H1 (cell line): ENCODE measurements at regions not wholly inside any gene's neighbourhood (a gene's known extent, or its start where the extent isn't known, plus 50 kb on each side); places are given as distances from the start of the nearest gene placed in this dataset.

ENCODE experiments used
- TF ChIP-seq, protein P1 (sequence below): fragments of 300-600 bp; sonication (generic); IDR thresholded peaks from 2 replicates; pipeline ENCODE4 v1.7.1; 2012; ENCODE audit warnings: low read length, moderate library complexity, mild to moderate bottlenecking, inconsistent platforms; ENCODE audit not compliant: insufficient replicate concordance

DNA sequence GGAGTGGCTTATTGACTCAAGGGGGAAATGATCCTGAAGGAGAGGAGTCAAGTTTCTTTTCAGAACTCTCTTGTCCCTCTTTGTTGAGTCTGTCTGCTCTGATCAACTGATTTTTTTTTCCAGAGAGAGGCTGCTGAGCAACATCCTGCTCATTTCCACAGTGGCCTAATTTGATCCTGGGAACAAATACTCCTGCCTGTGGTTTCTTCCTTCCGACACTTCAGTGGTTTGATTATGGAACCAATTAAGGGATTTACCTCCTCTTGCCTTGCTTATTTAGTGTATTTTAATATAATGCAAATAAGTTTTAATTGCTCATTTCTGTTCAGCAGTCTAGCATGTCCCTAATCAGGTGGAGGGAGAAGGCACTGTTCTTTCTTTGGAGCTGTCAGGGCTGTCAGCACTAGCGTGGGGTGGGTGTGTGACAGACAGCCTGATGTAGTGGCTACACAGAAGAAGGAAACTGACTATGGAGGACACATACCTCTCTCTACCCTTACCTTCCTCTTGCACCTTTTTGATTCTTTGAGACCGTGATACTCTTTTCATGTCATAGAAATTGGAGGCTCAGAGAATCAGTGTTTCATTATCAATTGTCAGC is 344.9 kb upstream of the STXBP6 start (continued):
- TF ChIP-seq, protein P1, sequence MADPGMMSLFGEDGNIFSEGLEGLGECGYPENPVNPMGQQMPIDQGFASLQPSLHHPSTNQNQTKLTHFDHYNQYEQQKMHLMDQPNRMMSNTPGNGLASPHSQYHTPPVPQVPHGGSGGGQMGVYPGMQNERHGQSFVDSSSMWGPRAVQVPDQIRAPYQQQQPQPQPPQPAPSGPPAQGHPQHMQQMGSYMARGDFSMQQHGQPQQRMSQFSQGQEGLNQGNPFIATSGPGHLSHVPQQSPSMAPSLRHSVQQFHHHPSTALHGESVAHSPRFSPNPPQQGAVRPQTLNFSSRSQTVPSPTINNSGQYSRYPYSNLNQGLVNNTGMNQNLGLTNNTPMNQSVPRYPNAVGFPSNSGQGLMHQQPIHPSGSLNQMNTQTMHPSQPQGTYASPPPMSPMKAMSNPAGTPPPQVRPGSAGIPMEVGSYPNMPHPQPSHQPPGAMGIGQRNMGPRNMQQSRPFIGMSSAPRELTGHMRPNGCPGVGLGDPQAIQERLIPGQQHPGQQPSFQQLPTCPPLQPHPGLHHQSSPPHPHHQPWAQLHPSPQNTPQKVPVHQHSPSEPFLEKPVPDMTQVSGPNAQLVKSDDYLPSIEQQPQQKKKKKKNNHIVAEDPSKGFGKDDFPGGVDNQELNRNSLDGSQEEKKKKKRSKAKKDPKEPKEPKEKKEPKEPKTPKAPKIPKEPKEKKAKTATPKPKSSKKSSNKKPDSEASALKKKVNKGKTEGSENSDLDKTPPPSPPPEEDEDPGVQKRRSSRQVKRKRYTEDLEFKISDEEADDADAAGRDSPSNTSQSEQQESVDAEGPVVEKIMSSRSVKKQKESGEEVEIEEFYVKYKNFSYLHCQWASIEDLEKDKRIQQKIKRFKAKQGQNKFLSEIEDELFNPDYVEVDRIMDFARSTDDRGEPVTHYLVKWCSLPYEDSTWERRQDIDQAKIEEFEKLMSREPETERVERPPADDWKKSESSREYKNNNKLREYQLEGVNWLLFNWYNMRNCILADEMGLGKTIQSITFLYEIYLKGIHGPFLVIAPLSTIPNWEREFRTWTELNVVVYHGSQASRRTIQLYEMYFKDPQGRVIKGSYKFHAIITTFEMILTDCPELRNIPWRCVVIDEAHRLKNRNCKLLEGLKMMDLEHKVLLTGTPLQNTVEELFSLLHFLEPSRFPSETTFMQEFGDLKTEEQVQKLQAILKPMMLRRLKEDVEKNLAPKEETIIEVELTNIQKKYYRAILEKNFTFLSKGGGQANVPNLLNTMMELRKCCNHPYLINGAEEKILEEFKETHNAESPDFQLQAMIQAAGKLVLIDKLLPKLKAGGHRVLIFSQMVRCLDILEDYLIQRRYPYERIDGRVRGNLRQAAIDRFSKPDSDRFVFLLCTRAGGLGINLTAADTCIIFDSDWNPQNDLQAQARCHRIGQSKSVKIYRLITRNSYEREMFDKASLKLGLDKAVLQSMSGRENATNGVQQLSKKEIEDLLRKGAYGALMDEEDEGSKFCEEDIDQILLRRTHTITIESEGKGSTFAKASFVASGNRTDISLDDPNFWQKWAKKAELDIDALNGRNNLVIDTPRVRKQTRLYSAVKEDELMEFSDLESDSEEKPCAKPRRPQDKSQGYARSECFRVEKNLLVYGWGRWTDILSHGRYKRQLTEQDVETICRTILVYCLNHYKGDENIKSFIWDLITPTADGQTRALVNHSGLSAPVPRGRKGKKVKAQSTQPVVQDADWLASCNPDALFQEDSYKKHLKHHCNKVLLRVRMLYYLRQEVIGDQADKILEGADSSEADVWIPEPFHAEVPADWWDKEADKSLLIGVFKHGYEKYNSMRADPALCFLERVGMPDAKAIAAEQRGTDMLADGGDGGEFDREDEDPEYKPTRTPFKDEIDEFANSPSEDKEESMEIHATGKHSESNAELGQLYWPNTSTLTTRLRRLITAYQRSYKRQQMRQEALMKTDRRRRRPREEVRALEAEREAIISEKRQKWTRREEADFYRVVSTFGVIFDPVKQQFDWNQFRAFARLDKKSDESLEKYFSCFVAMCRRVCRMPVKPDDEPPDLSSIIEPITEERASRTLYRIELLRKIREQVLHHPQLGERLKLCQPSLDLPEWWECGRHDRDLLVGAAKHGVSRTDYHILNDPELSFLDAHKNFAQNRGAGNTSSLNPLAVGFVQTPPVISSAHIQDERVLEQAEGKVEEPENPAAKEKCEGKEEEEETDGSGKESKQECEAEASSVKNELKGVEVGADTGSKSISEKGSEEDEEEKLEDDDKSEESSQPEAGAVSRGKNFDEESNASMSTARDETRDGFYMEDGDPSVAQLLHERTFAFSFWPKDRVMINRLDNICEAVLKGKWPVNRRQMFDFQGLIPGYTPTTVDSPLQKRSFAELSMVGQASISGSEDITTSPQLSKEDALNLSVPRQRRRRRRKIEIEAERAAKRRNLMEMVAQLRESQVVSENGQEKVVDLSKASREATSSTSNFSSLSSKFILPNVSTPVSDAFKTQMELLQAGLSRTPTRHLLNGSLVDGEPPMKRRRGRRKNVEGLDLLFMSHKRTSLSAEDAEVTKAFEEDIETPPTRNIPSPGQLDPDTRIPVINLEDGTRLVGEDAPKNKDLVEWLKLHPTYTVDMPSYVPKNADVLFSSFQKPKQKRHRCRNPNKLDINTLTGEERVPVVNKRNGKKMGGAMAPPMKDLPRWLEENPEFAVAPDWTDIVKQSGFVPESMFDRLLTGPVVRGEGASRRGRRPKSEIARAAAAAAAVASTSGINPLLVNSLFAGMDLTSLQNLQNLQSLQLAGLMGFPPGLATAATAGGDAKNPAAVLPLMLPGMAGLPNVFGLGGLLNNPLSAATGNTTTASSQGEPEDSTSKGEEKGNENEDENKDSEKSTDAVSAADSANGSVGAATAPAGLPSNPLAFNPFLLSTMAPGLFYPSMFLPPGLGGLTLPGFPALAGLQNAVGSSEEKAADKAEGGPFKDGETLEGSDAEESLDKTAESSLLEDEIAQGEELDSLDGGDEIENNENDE, result no peak
- TF ChIP-seq, all 59 proteins: peak for 0
